ENCODE measurements at regions not wholly inside any gene's neighbourhood (a gene's known extent, or its start where the extent isn't known, plus 50 kb on each side); places are given as distances from the start of the nearest gene placed in this dataset.

DNA sequence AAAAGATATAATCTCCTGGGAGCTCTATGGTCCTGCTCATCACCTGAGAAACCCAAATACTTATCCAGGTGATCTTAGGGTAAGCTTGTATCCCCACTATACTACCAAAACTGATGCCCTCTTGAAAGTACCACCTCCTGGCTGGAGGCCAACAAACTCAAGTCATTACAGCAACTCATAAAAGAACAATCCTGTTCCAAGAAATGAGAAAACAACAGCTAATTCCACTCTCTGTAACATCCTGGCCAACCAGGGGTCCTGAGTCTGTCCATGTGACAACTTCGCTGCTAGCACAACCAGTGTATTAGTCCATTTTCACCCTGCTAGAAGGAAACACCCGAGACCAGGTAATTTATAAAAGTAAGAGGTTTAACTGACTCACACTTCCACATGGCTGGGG lies 190.0 kb upstream of the BMP4 start:
- CTCF ChIA-PET = no interaction called here

DNA sequence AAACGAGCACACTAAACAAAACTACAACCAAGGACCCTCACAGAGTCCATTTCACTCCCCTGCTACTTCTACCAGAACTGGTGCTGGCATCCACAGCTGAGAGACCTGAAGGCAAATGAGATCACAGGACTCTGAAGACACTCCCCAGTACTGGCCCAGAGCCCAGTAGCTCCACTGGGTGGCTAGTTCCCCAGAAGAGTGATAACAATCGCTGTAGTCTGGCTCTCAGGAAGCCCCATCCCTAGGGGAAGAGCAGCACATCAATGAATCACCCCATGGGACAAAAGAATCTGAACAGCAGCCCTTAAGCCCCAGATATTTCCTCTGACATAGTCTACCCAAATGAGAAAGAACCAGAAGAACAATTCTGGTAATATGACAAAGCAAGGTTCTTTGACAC lies 190.7 kb upstream of the BMP4 start:
- H3K27ac Mint-ChIP-seq = no peak overlapping the region
- Histone ChIP-seq H3K9me3 (ENCODE audit: control insufficient read depth in 2 of 3, low read length in 3 of 3) (no peaks in the 10 kb centered on the region), H3K4me3 (ENCODE audit: low read length) (no peak overlapping the region), H3K27me3 (ENCODE audit: control insufficient read depth in 2 of 2, insufficient read depth in 2 of 2, low read length in 2 of 2) (no peaks in the 10 kb centered on the region), H3K36me3 (ENCODE audit: control insufficient read depth in 2 of 3, insufficient read depth in 3 of 3, low read length in 3 of 3) (no peaks in the 10 kb centered on the region), H3K4me1 (ENCODE audit: control insufficient read depth in 2 of 2, insufficient read depth in 2 of 2, low read length in 2 of 2) (no peaks in the 10 kb centered on the region), H3K27ac (ENCODE audit: low read depth, low read length) (no peak overlapping the region)
- ChIA-PET POLR2A (no interaction called here), CTCF (no interaction called here)
- ATAC-seq = no peak
- intact Hi-C loops (cut with micrococcal nuclease) = no loop called here
- H3K36me3 Mint-ChIP-seq = peaks cover 0 to 5% (median 0%) of the 10 kb centered on the region in 5 donors
- H3K4me1 Mint-ChIP-seq = no peaks in the 10 kb centered on the region
- DNase-seq = no peak
- H3K27me3 Mint-ChIP-seq = peaks cover 0 to 13% (median 5%) of the 10 kb centered on the region in 5 donors
- peaks cover 1 to 39% (median 14%) of the 10 kb centered on the region in 11 donors for H3K9me3 Mint-ChIP-seq
- H3K4me3 Mint-ChIP-seq = no peak overlapping the region

More for the DNA sequence above, 190.0 kb upstream of the BMP4 start:
- intact Hi-C loops (cut with micrococcal nuclease) = no loop called here
- no peaks in the 10 kb centered on the region for H3K4me1 ChIP-seq (ENCODE audit: control insufficient read depth in 2 of 2, insufficient read depth in 2 of 2, low read length in 2 of 2)
- no peaks in the 10 kb centered on the region for H3K36me3 ChIP-seq (ENCODE audit: control insufficient read depth in 2 of 3, insufficient read depth in 3 of 3, low read length in 3 of 3)
- H3K27ac ChIP-seq (ENCODE audit: low read depth, low read length) = no peak overlapping the region
- peaks cover 0 to 2% of the 10 kb centered on the region in 2 donors for H3K27me3 ChIP-seq (ENCODE audit: control insufficient read depth in 2 of 2, insufficient read depth in 2 of 2, low read length in 2 of 2)
- ATAC-seq (no peak), DNase-seq (no peak)
- H3K36me3 Mint-ChIP-seq = peaks cover 0 to 5% (median 0%) of the 10 kb centered on the region in 5 donors
- H3K4me1 Mint-ChIP-seq = no peaks in the 10 kb centered on the region
- POLR2A ChIA-PET = no interaction called here
- H3K27me3 Mint-ChIP-seq = peaks cover 0 to 19% (median 5%) of the 10 kb centered on the region in 5 donors
- H3K4me3 ChIP-seq (ENCODE audit: low read length) = no peak overlapping the region
- H3K9me3 ChIP-seq (ENCODE audit: control insufficient read depth in 2 of 3, low read length in 3 of 3) = no peaks in the 10 kb centered on the region
- peaks cover 1 to 39% (median 17%) of the 10 kb centered on the region in 11 donors for H3K9me3 Mint-ChIP-seq
- H3K27ac Mint-ChIP-seq = no peak overlapping the region
- H3K4me3 Mint-ChIP-seq = no peak overlapping the region

DNA sequence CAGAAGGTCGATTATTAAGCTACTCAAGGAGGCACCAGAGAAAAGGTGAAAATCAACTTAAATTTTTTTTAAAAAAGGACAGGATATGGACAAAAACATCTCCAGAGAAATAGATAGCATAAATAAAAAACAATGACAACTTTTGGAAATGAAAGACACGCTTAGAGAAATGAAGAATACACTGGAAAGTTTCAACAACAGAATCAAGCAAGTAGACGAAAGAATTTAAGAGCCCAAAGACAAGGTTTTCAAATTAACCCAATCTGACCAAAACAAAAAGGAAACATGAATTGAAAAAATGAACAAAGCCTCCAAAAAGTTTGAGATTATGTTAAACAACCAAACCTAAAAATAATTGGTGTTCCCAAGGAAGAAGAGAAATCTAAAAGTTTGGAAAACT lies 191.1 kb upstream of the BMP4 start:
- Mint-ChIP-seq H3K4me3 (no peak overlapping the region), H3K36me3 (peaks cover 0 to 5% (median 0%) of the 10 kb centered on the region in 5 donors), H3K9me3 (peaks cover 1 to 39% (median 13%) of the 10 kb centered on the region in 11 donors), H3K27me3 (peaks cover 0 to 9% (median 5%) of the 10 kb centered on the region in 5 donors), H3K27ac (no peak overlapping the region), H3K4me1 (no peaks in the 10 kb centered on the region)
- no peak overlapping the region for H3K4me3 ChIP-seq (ENCODE audit: low read length)
- H3K9me3 ChIP-seq (ENCODE audit: control insufficient read depth in 2 of 3, low read length in 3 of 3) = no peaks in the 10 kb centered on the region
- H3K27me3 ChIP-seq (ENCODE audit: control insufficient read depth in 2 of 2, insufficient read depth in 2 of 2, low read length in 2 of 2) = no peaks in the 10 kb centered on the region
- ATAC-seq = no peak
- ChIA-PET CTCF (no interaction called here), POLR2A (no interaction called here)
- intact Hi-C loops (cut with micrococcal nuclease) = no loop called here
- H3K36me3 ChIP-seq (ENCODE audit: control insufficient read depth in 2 of 3, insufficient read depth in 3 of 3, low read length in 3 of 3) = no peaks in the 10 kb centered on the region
- H3K27ac ChIP-seq (ENCODE audit: low read depth, low read length) = no peak overlapping the region
- no peak for DNase-seq
- H3K4me1 ChIP-seq (ENCODE audit: control insufficient read depth in 2 of 2, insufficient read depth in 2 of 2, low read length in 2 of 2) = no peaks in the 10 kb centered on the region

DNA sequence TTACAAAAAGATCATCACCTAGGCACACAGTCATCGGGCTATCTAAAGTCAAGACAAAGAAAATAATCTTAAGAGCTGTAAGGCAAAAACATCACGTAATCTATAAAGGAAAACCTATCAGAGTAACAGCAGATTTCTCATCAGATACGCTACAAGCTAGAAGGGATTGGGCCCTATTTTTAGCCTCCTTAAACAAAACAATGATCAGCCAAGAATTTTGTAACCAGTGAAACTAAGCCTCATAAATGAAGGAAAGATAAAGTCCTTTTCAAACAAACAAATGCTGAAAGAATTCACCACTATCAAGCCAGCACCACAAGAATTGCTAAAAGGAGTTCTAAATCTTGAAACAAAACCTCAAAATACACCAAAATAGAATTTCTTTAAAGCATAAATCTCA lies 191.6 kb upstream of the BMP4 start:
- ChIA-PET CTCF (no interaction called here), POLR2A (no interaction called here)
- H3K4me3 Mint-ChIP-seq = no peak overlapping the region
- intact Hi-C loops (cut with micrococcal nuclease) = no loop called here
- no peaks in the 10 kb centered on the region for H3K9me3 ChIP-seq (ENCODE audit: control insufficient read depth in 2 of 3, low read length in 3 of 3)
- H3K27ac Mint-ChIP-seq = no peak overlapping the region
- H3K36me3 Mint-ChIP-seq = peaks cover 0 to 5% (median 0%) of the 10 kb centered on the region in 5 donors
- DNase-seq = no peak
- ATAC-seq = no peak
- H3K27me3 ChIP-seq (ENCODE audit: control insufficient read depth in 2 of 2, insufficient read depth in 2 of 2, low read length in 2 of 2) = no peaks in the 10 kb centered on the region
- H3K9me3 Mint-ChIP-seq = peaks cover 1 to 39% (median 13%) of the 10 kb centered on the region in 11 donors
- H3K27ac ChIP-seq (ENCODE audit: low read depth, low read length) = no peak overlapping the region
- H3K4me1 Mint-ChIP-seq = no peaks in the 10 kb centered on the region
- H3K4me1 ChIP-seq (ENCODE audit: control insufficient read depth in 2 of 2, insufficient read depth in 2 of 2, low read length in 2 of 2) = no peaks in the 10 kb centered on the region
- no peaks in the 10 kb centered on the region for H3K36me3 ChIP-seq (ENCODE audit: control insufficient read depth in 2 of 3, insufficient read depth in 3 of 3, low read length in 3 of 3)
- peaks cover 0 to 5% (median 4%) of the 10 kb centered on the region in 5 donors for H3K27me3 Mint-ChIP-seq
- no peak overlapping the region for H3K4me3 ChIP-seq (ENCODE audit: low read length)

- ChIA-PET CTCF (no interaction called here), POLR2A (no interaction called here)
- intact Hi-C loops (cut with micrococcal nuclease) = no loop called here
- Mint-ChIP-seq H3K9me3 (peaks cover 2 to 26% (median 15%) of the 10 kb centered on the region in 11 donors), H3K27me3 (peaks cover 0 to 5% (median 0%) of the 10 kb centered on the region in 5 donors), H3K27ac (no peak overlapping the region), H3K4me1 (no peaks in the 10 kb centered on the region), H3K4me3 (no peak overlapping the region), H3K36me3 (peaks cover 0 to 5% (median 0%) of the 10 kb centered on the region in 5 donors)
- no peak for ATAC-seq
- no peaks in the 10 kb centered on the region for H3K36me3 ChIP-seq (ENCODE audit: control insufficient read depth in 2 of 3, insufficient read depth in 3 of 3, low read length in 3 of 3)
- no peak for DNase-seq
- H3K27me3 ChIP-seq (ENCODE audit: control insufficient read depth in 2 of 2, insufficient read depth in 2 of 2, low read length in 2 of 2) = no peaks in the 10 kb centered on the region
- no peaks in the 10 kb centered on the region for H3K9me3 ChIP-seq (ENCODE audit: control insufficient read depth in 2 of 3, low read length in 3 of 3)
- no peaks in the 10 kb centered on the region for H3K4me1 ChIP-seq (ENCODE audit: control insufficient read depth in 2 of 2, insufficient read depth in 2 of 2, low read length in 2 of 2)
- no peak overlapping the region for H3K27ac ChIP-seq (ENCODE audit: low read depth, low read length)
- H3K4me3 ChIP-seq (ENCODE audit: low read length) = no peak overlapping the region
These were observed 195.7 kb upstream of the BMP4 start for GRCh38 chr14:54152351-54152750.

DNA sequence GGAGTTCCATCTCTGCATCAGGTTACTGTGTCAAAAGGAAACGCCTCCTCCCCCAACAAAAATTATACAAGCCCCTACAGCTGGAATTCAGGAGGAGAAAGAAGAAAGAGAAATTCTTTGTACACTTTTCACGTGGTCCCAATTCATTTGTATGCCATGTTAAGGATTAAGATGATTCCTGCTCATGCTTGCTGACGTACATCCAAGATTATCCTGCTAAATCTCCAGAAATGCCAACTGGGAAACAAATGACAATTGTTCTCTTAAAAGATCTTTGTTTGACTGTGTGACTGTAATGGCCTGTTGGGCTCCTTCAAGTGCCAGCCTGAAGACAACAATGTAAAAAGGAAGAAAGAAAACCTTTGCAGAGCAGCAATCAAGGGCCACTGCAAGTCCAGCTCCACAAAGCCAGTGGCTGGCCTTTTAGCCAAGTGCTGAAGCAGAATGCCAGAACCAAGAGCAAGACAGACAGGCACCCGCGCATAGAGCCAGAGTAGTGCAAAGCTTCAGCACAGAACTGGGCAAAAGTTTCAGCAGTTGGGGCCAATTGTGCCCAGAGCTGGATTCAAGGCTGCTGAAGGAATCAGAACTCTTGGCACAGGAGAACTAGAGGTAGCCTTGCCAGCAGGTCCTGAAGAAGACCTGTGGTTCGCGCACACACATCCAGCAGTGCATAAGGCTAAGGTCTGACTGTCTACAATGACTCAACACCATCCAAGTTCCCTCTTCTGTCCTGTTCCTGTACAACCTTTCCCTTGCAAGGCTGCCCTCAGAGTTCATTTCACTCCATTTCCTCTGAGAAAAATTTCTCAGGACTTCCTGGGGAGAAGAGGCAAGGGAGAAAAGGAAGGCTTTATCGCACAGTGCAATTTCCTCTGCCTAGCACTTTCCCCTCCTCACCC lies 209.7 kb upstream of the BMP4 start:
- Mint-ChIP-seq H3K27ac (no peak overlapping the region), H3K9me3 (peaks cover 0 to 7% (median 0%) of the 10 kb centered on the region in 11 donors), H3K36me3 (no peaks in the 10 kb centered on the region), H3K27me3 (peaks cover 28 to 64% (median 35%) of the 10 kb centered on the region in 5 donors), H3K4me3 (no peak overlapping the region), H3K4me1 (peaks cover 0 to 3% (median 0%) of the 10 kb centered on the region in 7 donors)
- intact Hi-C loops (cut with micrococcal nuclease) = no loop called here
- Histone ChIP-seq H3K27ac (ENCODE audit: low read depth, low read length) (no peak overlapping the region), H3K9me3 (ENCODE audit: control insufficient read depth in 2 of 3, low read length in 3 of 3) (no peaks in the 10 kb centered on the region), H3K27me3 (ENCODE audit: control insufficient read depth in 2 of 2, insufficient read depth in 2 of 2, low read length in 2 of 2) (no peaks in the 10 kb centered on the region), H3K4me1 (ENCODE audit: control insufficient read depth in 2 of 2, insufficient read depth in 2 of 2, low read length in 2 of 2) (no peaks in the 10 kb centered on the region), H3K36me3 (ENCODE audit: control insufficient read depth in 2 of 3, insufficient read depth in 3 of 3, low read length in 3 of 3) (no peaks in the 10 kb centered on the region), H3K4me3 (ENCODE audit: low read length) (no peak overlapping the region)
- ATAC-seq (no peak), DNase-seq (no peak)
- ChIA-PET POLR2A (no interaction called here), CTCF (no interaction called here)

DNA sequence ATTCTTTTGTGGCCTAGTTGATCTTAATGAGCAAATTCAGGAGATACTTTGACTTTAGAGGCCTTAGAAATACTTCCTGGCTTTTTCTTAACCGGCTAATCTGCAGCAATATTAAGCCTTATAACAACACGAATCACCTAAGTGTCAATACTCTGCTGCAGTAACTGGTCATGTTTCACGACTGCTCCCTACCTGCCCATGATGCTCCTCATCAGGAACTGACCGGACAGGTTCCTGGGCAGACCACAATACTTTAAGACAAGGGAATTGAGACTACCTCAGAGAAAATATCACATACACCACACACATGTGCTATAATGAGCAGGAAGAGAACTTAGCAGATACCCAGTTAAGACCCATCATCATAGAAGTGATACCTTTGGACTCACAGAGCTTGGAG lies 211.9 kb upstream of the BMP4 start:
- intact Hi-C loops (cut with micrococcal nuclease) = no loop called here
- H3K27me3 ChIP-seq (ENCODE audit: control insufficient read depth in 2 of 2, insufficient read depth in 2 of 2, low read length in 2 of 2) = no peaks in the 10 kb centered on the region
- no peaks in the 10 kb centered on the region for H3K36me3 ChIP-seq (ENCODE audit: control insufficient read depth in 2 of 3, insufficient read depth in 3 of 3, low read length in 3 of 3)
- Mint-ChIP-seq H3K4me1 (no peaks in the 10 kb centered on the region), H3K36me3 (no peaks in the 10 kb centered on the region), H3K27me3 (peaks cover 29 to 58% (median 35%) of the 10 kb centered on the region in 5 donors), H3K9me3 (peaks cover 0 to 2% (median 0%) of the 10 kb centered on the region in 11 donors), H3K4me3 (no peak overlapping the region), H3K27ac (no peak overlapping the region)
- H3K27ac ChIP-seq (ENCODE audit: low read depth, low read length) = no peak overlapping the region
- ATAC-seq = no peak
- no peaks in the 10 kb centered on the region for H3K9me3 ChIP-seq (ENCODE audit: control insufficient read depth in 2 of 3, low read length in 3 of 3)
- no peak overlapping the region for H3K4me3 ChIP-seq (ENCODE audit: low read length)
- ChIA-PET POLR2A (no interaction called here), CTCF (no interaction called here)
- no peaks in the 10 kb centered on the region for H3K4me1 ChIP-seq (ENCODE audit: control insufficient read depth in 2 of 2, insufficient read depth in 2 of 2, low read length in 2 of 2)
- DNase-seq = no peak

Data from naive thymus-derived CD4-positive, alpha-beta T cell (primary cell).